ENCODE measurements at regions not wholly inside any gene's neighbourhood (a gene's known extent, or its start where the extent isn't known, plus 50 kb on each side); places are given as distances from the start of the nearest gene placed in this dataset.

DNA sequence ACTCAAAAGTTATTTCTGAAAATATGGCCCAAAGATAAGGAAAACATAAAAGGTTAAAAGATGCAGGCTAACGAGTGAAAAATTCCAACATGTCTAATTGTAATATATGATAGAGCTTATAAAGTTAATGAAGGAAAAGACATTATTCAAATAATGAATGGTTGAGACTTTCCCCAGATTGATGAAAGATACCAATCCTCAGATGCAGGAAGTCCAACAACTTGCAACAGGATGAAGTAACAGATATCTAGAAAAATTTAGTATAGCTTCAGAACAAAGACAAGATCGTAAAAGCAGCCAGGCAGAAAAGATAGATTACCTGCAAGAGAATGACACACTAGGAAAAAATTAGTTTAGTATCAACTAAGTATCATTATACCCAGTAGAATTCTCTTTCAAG lies 546.4 kb upstream of the PPP2R3A start:
- TF ChIP-seq, protein P1, sequence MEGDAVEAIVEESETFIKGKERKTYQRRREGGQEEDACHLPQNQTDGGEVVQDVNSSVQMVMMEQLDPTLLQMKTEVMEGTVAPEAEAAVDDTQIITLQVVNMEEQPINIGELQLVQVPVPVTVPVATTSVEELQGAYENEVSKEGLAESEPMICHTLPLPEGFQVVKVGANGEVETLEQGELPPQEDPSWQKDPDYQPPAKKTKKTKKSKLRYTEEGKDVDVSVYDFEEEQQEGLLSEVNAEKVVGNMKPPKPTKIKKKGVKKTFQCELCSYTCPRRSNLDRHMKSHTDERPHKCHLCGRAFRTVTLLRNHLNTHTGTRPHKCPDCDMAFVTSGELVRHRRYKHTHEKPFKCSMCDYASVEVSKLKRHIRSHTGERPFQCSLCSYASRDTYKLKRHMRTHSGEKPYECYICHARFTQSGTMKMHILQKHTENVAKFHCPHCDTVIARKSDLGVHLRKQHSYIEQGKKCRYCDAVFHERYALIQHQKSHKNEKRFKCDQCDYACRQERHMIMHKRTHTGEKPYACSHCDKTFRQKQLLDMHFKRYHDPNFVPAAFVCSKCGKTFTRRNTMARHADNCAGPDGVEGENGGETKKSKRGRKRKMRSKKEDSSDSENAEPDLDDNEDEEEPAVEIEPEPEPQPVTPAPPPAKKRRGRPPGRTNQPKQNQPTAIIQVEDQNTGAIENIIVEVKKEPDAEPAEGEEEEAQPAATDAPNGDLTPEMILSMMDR (IDR thresholded peaks at IDR 0.05) = no peak
- no peak for TF ChIP-seq POLR2A (IDR thresholded peaks at IDR 0.05)
